ENCODE measurements at regions not wholly inside any gene's neighbourhood (a gene's known extent, or its start where the extent isn't known, plus 50 kb on each side); places are given as distances from the start of the nearest gene placed in this dataset.
A peak's percentile ranks its signal among the peaks of the same experiment; 100 is the strongest.
"Not testable (repeated sequence)": the region's sequence is repeated elsewhere in the genome, so short reads cannot be mapped to it uniquely, and the experiment has no call there.

GRCh38 chr6:131336596-131336995 lies 201.3 kb downstream of the AKAP7 start:
- DNase-seq (ENCODE audit: low spot score) = no peak

DNA sequence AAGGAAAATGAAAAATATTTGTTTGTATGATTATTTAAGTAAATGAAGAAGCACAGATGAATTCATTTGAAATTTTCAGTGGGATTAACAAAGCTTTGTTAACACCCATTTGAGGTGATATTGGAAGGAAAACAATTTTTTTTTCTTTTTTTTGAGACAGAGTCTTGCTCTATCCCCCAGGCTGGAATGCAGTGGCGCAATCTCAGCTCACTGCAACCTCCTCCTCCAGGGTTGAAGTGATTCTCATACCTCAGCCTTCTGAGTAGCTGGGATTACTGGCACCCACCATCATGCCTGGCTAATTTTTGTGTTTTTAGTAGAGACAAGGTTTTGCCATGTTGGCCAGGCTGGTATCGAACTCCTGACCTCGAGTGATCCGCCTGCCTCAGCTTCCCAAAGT lies 211.6 kb downstream of the AKAP7 start:
- not testable (repeated sequence) for DNase-seq (ENCODE audit: low spot score)

DNA sequence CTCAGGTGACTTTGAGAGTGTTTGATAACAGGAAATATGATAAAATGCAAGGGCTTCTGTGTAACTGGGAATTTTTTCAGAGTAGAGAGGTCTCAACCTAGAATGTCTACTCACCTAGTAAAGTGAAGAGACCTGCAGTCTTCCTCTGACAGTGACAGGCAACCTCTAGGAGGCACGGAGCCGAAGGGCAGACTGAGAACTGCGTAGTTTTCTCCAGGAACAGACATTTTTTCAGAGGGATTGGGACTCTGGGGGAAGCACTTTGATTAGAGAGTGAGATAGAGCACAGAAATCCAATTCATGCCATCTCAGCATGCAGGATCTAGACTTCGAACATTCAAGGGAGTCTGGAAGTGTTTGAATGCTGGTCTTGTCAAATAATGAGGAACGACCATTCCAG lies 213.3 kb downstream of the AKAP7 start:
- DNase-seq (ENCODE audit: low spot score) = no peak

DNA sequence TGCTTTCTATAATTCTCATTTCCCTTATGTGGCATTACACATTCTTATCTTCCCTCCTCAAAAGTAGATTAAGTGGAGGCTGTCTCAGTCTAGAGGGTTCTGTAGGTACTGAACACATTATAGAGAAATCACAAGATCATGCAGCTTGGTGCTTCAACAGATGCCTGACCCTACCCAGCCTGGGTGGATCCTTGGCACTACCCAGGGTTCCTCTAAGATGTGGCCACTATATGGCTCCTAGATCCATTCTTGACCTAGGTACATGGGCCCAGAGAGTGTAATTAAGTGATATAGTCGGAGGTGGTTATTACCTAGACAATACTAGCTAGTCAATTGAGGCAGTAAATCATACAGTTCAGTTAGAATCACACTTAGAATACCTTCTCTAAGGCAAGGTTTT lies 213.9 kb downstream of the AKAP7 start:
- DNase-seq (ENCODE audit: low spot score) = no peak

GRCh38 chr6:131353106-131353505 lies 217.8 kb downstream of the AKAP7 start:
- no peak for DNase-seq (ENCODE audit: low spot score)

- no peak for DNase-seq (ENCODE audit: low spot score)
Measured at GRCh38 chr6:131353876-131354275, 218.6 kb downstream of the AKAP7 start.

GRCh38 chr6:131354356-131354755 lies 218.7 kb upstream of the ARG1 start:
- DNase-seq (ENCODE audit: low spot score) = no peak

DNA sequence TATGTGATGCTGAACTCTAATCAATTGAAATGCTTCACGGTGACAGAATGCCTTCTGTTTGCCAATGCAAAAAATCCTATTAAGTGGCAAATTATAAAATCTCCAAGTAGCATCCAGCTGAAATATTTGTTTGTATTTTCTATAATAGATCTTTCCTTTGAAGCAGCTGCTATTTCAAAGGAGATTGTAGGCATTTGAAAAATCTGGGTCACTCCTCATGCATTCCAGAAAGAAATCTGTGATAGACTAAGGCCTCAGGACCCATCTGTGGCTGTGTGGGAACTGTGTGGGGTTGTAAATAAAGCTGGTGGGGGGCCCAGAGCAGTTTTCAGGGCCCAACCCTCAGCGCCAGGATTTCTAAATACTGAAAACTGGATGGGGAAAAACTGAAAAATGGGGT lies 216.9 kb upstream of the ARG1 start:
- no peak for DNase-seq (ENCODE audit: low spot score)

GRCh38 chr6:131357501-131357900 lies 215.5 kb upstream of the ARG1 start:
- DNase-seq (ENCODE audit: low spot score) = no peak

DNA sequence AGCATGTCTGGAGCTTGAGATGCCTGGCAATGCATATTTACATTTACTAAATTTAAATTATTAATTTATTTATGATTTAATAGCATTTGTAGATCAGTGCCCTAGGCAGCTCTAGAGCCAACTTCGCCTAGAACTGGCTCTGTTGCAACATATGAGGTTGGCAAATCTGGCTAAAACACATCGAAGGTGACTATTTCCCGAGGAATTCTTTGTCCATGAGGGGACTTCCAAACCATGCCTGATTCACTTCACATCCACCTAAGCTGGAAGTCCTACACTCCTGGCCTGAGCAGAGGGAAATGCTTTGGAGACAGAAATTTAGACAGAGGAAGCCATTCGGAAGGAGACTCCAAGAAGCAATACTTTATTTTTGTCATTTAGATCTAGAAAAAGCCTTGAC lies 211.0 kb upstream of the ARG1 start:
- no peak for DNase-seq (ENCODE audit: low spot score)

DNA sequence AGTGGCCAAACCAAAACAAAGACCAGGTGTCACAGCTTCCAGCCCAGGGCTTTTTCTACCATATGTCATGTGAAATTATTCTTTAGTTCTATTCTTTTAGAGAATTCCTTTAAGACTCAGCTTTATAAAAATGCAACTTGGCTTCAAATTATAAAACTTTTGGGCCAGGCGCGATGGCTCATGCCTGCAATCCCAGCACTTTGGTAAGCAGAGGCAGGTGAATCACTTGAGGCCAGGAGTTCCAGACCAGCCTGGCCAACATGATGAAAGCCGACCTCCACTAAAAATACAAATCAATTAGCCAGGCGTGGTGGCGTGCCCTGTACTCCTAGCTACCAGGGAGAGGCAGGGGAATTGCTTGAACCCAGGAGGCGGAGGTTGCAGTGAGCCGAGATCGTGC lies 210.3 kb upstream of the ARG1 start:
- DNase-seq (ENCODE audit: low spot score) = no peak

- DNase-seq (ENCODE audit: low spot score) = no peak
Measured at GRCh38 chr6:131363947-131364834, 208.8 kb upstream of the ARG1 start.

DNA sequence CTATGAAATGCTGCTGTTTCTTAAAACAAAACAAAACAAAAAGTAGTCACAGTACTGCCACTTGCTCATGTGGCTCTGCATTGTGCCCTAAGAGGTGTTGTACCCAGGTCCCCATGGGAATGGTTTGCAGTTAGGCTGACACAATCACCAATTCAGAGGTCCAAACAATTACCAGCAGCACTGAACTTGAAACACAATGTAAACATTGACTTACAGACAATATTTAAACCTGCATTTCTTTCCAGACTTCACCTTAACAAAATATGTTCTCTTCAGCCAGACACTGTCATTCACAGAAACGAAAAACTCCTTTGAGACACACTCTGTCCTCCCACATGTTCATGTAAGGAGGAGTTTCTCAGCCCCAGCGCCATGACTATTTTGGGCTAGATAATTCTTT lies 206.8 kb upstream of the ARG1 start:
- DNase-seq (ENCODE audit: low spot score) = no peak

DNA sequence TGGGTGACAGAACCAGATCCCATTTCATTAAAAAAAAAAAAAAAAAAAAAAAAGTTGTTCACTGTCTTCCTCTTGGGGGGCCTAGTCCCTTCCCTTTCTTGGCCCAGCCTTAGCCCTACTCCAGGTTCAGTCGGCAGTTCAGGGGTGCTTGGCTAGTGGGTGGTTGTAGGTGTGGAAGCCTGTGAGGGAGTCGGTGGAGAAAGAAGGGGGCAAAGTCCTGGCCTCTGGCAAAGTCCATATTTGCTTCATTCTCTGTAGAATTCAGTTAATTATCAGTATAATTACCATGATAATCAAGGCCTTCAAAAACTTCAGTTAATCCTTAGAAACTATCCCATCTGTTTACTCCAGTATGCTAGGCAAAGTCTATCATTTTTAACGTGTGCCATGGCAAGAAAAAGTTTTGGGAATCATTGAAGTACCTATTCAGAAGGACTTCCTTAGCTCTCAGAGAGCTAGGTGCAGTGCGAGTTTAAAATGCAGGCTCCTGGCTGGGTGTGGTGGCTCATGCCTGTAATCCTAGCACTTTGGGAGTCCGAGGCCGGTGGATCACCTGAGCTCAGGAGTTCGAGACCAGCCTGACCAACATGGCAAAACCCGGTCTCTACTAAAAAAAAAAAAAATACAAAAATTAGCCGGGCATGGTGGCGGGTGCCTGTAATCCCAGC lies 205.7 kb upstream of the ARG1 start:
- DNase-seq (ENCODE audit: low spot score) = no peak

DNA sequence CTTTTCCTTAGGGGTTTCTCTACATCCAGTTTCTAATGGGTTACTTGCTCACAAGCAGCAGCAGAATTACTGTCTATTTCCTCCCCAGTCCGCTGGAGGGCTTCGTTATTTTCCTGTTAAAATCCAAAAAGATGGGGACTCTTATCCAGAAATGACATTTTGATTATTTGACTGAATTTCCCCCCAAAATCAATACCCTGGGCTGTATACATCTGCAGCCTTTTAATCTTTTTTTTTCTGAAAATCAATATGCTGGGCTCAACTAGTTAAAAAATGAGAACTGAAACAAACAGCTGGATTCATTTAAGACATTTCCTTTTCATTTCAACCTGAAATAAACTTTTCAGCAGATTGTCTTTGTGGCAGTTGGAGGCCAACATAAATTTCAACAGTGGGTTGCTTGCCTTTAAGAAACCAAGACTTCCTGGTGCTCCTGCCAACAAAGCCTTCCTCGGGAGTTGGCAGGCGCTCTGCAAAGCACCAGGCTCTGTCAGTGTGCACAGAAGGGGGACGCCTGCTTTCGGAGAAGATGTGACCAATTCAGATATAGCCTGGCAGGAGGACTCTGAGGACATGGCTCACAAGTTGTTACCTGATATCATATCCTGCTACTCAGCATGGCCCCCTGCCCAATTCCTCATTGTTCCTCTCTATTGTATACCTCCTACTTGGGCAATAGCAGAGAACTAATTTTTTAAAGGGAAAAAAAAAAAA lies 204.7 kb upstream of the ARG1 start:
- DNase-seq (ENCODE audit: low spot score) = peak; percentile 58

DNA sequence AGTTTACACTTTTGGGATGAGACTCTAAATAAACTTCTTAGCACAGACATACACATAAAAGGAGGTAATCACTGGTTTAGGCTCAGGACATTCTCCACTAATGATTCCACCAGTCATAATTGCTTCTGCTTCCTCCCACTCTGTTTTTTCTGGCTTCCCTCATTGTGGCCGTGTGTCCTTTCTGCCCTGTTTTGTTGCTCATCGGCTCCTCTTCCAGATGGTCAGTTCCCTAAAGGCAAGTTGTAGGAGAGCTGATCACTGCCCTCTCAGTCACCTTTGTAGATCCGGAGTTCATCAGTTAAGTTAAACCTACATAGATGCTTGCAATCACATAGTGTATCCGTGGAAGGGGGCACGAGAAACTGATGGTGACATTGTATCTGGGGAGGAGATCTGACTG lies 200.5 kb upstream of the ARG1 start:
- DNase-seq (ENCODE audit: low spot score) = no peak

DNA sequence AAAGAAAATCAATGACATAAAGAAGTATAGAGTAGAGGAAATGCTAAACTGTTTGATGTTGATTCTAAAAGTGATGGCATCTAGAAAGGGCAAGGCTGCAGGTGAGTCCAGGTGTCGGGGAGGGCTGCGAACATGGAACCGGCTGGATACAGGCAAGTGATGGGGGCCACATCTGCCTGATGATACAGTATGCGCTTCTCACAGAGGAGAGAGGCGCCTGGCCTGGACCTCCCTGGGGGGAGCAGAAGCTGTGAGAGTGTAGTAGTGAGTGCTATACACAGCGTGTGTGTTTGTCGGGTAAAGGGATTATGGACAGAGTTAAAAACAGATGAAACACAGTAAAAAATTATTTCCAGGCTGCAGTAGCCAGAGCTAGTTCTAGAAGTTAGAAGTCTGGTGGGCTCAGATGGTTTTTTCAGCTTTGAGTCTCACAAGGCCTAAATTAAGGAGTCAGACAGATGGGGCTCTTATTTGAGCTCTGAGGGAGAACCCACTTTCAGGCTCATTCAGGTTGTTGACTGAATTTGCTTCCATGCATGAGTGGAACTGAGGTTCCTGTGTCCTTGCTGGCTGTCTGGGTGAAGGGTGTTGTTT lies 195.8 kb upstream of the ARG1 start:
- DNase-seq (ENCODE audit: low spot score) = no peak

GRCh38 chr6:131378874-131379273 lies 194.2 kb upstream of the ARG1 start:
- no peak for DNase-seq (ENCODE audit: low spot score)

- no peak for DNase-seq (ENCODE audit: low spot score)
Measured at GRCh38 chr6:131379948-131380347, 193.1 kb upstream of the ARG1 start.

DNA sequence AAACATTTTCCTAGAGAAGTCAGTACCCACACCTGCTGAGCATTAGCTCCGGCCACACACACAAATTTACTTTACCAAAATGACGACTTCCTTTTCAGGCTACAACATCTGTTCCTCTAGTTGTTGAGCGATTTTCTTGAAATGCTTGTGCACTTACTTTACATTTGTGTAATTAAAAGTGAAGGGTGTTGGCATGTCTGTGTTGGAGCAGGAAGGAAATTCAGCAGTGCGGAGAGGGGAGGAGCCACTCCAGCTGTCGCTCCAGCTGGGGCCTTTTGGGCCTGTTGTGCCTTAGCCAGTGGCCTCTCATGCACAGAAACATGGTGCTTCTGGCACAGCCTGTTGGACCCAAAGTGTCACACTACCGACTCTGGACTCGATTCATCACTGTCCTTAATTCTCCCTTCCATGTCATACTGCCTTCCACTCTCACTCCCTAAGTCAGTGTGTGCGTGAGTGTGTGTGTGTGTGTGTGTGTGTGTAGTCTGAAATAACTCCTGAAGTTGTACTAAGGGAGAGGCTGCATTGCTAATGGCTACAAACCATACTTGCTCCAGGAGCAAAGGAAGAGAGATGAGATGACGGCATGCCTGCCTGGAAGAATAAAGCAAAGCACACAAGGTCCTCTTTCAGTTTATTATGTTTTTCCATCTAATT lies 191.8 kb upstream of the ARG1 start:
- DNase-seq (ENCODE audit: low spot score) = no peak

GRCh38 chr6:131381709-131382093 lies 191.3 kb upstream of the ARG1 start:
- no peak for DNase-seq (ENCODE audit: low spot score)

- DNase-seq (ENCODE audit: low spot score) = no peak
Measured at GRCh38 chr6:131382631-131383030, 190.4 kb upstream of the ARG1 start.

All from globus pallidus (tissue), 1 donor.